Activated CD4-positive, alpha-beta T cell treated with anti-CD3 and anti-CD28 coated beads for 24 hours (primary cell): ENCODE measurements at regions not wholly inside any gene's neighbourhood (a gene's known extent, or its start where the extent isn't known, plus 50 kb on each side); places are given as distances from the start of the nearest gene placed in this dataset.

ENCODE experiments used
- DNase-seq, 2 donors: peaks; one replicate each; pipeline ENCODE4 v3.0.0-alpha.2; 2020; ENCODE audit warnings: low read depth in 2 of 2

GRCh38 chr18:38616306-38616705, 1050.7 kb upstream of the CELF4 start:
- no peak for DNase-seq

- DNase-seq, result no peak
Measured at GRCh38 chr18:38612904-38613303, 1047.3 kb upstream of the CELF4 start.

GRCh38 chr18:38611036-38611964, 1045.7 kb upstream of the CELF4 start:
- no peak for DNase-seq

- no peak for DNase-seq
Measured at GRCh38 chr18:38606841-38607240, 1041.2 kb upstream of the CELF4 start.

DNA sequence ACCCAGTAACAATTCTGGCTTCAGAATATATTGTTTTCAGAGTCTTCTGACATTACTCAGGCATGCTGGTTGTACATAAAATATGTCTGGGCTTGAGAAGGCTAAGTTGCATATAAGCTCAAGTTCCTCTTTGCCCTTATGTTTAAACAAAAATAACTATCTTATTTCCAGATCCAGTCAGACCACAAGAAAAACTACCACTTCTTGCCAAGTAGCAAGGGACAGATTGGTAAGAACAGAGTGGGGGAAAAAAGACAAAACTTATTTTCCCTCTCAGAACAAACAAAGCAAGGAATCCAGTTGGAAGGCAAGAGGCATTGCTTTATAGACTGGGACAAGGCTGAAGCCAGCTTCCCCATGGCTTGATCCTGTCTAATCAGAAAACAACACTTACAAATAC, 1036.7 kb upstream of the CELF4 start:
- no peak for DNase-seq

- no peak for DNase-seq
Measured at GRCh38 chr18:38587571-38587970, 1022.0 kb upstream of the CELF4 start.

DNA sequence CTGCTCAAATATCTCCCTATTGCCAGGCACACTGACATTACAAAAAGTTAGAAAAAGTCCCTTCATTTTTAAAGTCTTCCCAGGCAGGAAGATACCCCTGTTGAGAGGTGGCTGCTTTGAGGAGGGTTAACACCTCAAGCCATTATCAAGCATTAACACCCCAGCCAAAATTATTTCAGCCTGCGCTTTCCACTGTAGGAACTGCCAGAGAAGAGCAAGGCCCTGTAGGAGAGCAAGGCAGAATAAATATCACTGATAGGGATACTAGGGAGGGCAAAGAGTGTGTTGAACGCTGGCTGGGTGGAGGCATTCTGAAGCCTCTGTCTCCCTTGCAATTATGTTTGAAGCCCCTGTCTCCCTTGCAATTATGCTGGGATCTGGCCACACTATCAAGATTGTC, 1020.7 kb upstream of the CELF4 start:
- DNase-seq, result no peak

GRCh38 chr18:38579764-38580163, 1014.2 kb upstream of the CELF4 start:
- no peak for DNase-seq

DNA sequence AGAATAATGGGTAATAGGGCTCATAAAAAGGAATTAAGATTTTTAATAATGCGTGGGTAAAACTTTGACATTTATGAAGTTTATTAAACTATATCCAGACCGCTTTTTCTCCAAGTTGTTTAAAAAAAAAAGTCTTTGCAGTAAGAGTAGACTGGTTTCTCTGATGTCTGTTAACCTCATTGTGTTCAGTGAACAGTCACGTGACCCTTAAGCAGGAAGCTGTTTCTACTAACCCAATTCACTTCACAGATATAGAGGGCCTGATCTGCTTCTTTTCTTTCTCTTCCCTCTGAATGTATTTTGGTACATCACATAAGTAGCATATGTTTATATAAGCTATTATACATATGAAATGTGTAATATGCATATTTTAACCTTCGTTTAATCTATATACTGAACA, 1011.3 kb upstream of the CELF4 start:
- DNase-seq, result no peak

GRCh38 chr18:38576349-38576748, 1010.8 kb upstream of the CELF4 start:
- no peak for DNase-seq

- no peak for DNase-seq
Measured at GRCh38 chr18:38575648-38576047, 1010.0 kb upstream of the CELF4 start.

- DNase-seq, result no peak
Measured at GRCh38 chr18:38575023-38575422, 1009.4 kb upstream of the CELF4 start.

DNA sequence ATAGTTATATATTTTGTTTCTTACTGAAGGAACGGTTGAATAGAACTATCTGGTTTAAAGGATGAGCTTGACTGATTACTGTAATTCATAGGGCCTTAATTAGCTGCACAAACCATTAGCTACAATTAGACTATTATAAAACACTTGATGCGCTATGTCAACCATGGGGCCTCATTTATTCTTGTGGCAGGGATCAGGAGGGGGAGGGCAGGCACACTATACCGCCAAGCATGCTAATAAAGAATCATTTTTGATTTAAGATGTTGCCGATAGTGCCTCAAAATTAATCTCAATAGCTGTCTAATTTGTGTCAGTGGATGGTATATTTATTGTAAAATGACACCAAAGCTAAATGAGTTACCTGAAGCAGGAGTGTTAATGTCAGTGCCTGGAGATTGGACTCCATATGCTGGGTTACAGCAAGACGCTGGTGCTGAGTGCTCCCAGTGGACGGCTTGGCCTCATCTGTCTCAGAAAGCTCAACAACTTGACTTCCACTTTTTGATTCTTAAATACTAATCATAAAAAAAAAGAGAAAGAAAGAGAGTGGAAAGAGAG, 1007.0 kb upstream of the CELF4 start:
- DNase-seq, result no peak

- DNase-seq, result no peak
Measured at GRCh38 chr18:38571651-38572050, 1006.1 kb upstream of the CELF4 start.

DNA sequence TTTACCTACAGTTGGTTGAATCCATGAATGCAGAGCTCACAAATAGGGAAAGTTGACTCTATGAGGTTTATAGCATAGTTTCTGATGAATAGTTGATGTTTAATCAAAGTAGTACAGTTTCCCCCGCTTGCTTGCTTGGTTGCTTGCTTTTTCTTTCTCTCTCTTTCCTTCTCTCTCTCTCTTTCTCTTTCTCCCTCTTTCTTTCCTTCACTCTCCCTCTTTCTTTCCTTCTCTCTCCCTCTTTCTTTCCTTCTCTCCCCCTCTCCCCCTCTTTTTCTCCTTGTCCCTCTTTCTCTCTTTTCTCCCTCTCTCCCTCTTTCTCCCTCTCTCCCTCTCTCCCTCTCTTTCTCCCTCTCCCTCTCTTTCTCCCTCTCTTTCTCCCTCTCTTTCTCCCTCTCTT, 999.9 kb upstream of the CELF4 start:
- DNase-seq, result no peak

DNA sequence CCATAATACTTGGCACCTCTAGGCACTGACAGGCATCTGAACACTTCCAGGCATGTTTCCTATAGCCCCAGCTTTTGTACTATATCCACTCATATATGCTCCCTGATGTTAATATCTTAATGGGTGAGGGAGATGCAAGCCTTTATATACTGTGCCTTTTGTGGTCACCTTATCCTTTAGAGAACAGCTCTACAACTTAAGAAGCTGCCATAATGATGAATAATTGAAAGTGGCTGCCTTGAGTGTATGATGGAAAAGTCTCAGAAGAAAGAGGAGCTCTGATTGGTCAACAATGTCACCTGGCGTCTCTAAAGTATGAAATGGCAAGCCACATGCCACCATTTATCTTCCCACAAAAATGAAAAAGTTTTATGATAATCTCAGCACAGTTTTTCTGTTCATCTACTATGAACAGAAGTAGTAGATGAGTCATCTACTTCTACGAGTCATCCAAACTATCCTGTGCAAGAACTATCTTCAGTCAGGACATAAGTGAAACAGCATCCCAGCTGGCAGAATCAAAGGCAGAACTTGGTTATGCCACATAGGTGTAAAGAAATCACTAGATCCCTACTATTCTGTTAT, 997.9 kb upstream of the CELF4 start:
- DNase-seq, result no peak

DNA sequence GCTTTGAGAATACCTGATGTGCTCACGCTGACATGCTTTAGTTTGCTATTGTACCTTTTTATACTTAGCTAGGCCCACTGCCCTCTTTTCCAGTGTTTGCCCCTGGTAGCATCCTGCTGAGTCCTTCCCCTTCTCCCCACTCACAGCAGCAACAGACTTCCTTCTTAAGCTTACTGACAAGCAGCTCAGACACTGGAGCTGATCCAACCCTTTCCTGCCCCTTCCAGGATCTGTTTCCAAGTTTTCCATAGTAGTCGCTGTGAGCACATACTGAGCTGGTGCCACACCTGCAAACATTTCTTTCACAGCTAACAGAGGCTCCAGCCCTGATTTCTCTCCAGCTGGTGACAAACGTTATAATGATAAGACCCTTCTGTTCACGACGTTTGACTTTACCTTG, 991.4 kb upstream of the CELF4 start:
- DNase-seq, result no peak

DNA sequence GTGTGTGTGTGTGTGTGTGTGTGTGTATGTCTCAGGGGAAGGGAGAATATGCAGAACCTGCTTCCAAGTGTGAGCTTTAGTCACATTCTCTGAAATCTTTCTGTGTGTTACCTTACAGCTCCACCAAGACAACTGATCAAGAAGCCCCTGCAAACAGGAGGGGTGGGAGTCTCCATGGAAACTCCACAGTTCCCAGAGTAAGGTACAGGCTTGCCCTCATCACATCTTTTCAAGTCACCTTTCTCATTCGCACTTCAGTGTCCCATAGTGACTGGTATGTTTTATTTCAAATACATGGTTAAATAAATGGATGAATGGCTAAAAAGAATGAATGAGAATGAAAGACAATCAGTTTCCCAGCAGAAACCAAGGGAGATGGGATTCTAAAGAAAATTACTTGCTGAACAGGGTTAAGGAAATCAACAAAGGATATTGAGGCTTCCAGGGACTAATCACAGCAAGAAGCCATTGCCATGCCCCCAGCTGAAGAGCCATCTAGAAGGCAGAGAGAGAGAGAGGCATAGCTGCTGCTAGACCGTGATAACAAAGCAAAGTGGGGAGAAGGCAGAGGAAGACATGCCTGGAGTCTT, 987.2 kb upstream of the CELF4 start:
- DNase-seq, result no peak

GRCh38 chr18:38551881-38552280, 986.3 kb upstream of the CELF4 start:
- DNase-seq, result no peak

- DNase-seq, result no peak
Measured at GRCh38 chr18:38545071-38545470, 979.5 kb upstream of the CELF4 start.

DNA sequence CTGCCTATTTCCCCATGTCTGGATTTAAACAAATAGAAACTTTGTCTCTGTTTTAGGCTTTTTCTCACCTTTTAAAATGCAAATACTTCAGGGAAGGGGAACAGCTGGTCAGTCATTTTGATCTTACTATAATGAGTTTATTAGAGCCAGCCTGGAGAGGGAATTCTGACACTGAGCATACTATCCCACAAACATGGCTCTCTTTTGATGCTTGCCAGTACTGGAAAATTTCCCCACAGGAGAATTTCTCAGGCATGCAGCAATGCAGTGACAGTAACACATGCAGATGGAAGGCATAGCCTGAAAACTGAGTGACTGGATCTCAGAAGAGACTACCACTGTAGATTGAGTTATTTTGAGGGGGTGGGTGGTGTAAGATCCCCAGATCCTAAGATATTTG, 974.3 kb upstream of the CELF4 start:
- no peak for DNase-seq

DNA sequence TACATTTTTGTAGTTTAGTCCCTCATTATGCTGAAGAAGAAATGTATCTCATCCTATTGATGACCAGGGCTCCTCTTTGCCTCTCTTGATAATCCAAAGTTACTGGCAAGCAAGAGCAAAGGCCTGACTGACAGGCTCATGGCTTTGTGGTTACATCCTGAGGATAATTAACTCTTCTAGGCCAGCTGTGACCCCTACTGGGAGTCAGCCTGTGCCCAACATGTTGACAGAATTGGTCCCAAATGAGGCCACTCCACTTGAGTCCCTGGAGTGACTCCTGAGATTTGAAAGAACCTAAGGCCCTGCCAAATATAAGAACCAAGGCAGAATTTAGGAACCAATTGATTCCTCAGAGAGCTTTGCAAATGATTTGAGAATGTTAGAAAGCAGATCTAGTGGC, 973.8 kb upstream of the CELF4 start:
- no peak for DNase-seq

DNA sequence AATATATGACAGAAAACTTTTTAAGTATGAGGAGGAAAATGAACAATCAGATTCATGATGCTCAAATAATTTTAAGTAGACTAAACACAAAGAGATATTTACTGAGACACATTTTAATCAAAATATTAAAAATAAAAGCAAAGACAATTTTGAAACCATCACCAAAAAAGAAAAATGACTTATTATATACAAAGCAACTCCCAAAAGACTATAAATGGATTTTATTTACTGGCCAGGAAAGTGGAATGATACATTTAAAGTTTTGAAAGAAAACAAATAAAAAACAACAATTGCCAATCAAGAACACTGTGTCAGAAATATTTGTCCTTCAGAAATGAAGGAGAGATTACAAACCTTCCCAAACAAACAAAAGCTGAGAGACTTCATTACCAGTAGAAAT, 968.5 kb upstream of the CELF4 start:
- no peak for DNase-seq
